GM12865 (cell line): ENCODE measurements at regions not wholly inside any gene's neighbourhood (a gene's known extent, or its start where the extent isn't known, plus 50 kb on each side); places are given as distances from the start of the nearest gene placed in this dataset.

Source experiments
- DNase-seq: peaks from one replicate; pipeline ENCODE4 v3.0.0; 2010; ENCODE audit warnings: low read depth
- H3K4me3 ChIP-seq: 2 replicates; pipeline ENCODE4 v1.5.1; 2011; ENCODE audit warnings: mild to moderate bottlenecking, low read depth, low read length, control low read depth
- CTCF ChIP-seq: IDR thresholded peaks from 2 replicates; pipeline ENCODE4 v1.5.1; 2011; ENCODE audit warnings: low read length, control low read depth, low read depth, inconsistent platforms; ENCODE audit not compliant: insufficient read depth; ENCODE audit errors: missing control alignments

GRCh38 chr1:80018348-80018747 is 1011.8 kb upstream of the ADGRL4 start:
- no peak overlapping the region for H3K4me3 ChIP-seq
- no peak for DNase-seq
- TF ChIP-seq CTCF = no peak

- no peak overlapping the region for H3K4me3 ChIP-seq
- no peak for DNase-seq
- no peak for TF ChIP-seq CTCF
Observed at GRCh38 chr1:80008934-80009333, 1002.4 kb upstream of the ADGRL4 start.

GRCh38 chr1:80003250-80003649 is 996.7 kb upstream of the ADGRL4 start:
- no peak for TF ChIP-seq CTCF
- DNase-seq = no peak
- H3K4me3 ChIP-seq = no peak overlapping the region

GRCh38 chr1:79988401-79988800 is 981.9 kb upstream of the ADGRL4 start:
- no peak for TF ChIP-seq CTCF
- DNase-seq = no peak

GRCh38 chr1:79982211-79982610 is 975.7 kb upstream of the ADGRL4 start:
- no peak overlapping the region for H3K4me3 ChIP-seq
- no peak for DNase-seq
- no peak for TF ChIP-seq CTCF

More at GRCh38 chr1:79988401-79988800, 981.9 kb upstream of the ADGRL4 start:
- no peak overlapping the region for H3K4me3 ChIP-seq

GRCh38 chr1:79981481-79981880 is 975.0 kb upstream of the ADGRL4 start:
- H3K4me3 ChIP-seq = no peak overlapping the region
- TF ChIP-seq CTCF = no peak
- DNase-seq = no peak

- no peak for DNase-seq
- TF ChIP-seq CTCF = no peak
- H3K4me3 ChIP-seq = no peak overlapping the region
Observed at GRCh38 chr1:79979346-79979745, 972.8 kb upstream of the ADGRL4 start.
